ENCODE measurements at regions not wholly inside any gene's neighbourhood (a gene's known extent, or its start where the extent isn't known, plus 50 kb on each side); places are given as distances from the start of the nearest gene placed in this dataset.

DNA sequence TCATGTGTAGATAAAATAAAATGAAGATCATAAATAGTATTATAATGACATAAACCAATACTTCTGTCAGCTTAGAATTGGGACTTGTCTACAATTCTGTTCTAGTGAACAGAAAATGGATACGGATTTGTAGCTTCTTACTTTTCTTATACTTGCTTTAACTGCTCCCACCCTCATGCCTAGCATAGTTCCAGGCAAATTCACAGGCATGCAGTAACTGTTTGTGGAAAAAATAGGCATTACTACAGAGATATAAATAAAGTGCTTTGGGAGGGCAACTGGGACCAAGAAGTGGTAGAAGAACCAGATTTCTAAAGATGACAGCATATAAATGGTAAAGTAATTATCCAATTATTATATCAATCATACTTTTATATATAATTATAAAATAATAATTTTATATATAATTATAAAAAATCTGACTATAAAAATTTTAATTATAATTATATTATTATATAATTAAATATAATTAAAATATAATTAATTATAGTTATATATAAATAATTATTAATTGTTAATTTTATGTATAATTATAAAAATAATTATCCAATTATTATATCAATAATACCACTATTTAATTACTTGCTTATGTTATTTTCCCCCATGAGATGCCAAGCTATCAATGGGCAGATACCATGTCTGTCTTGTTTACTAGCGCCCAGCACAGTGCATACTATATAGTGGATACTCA is 144.1 kb downstream of the NOC3L start:
- WGBS (ENCODE audit: missing lambda C conversion rate): 92% methylated on average over 2 of the region's 2 CpGs
- ChIA-PET POLR2A (no interaction called here), CTCF (no interaction called here)
- no peak for TF ChIP-seq RNF2 (IDR thresholded peaks at IDR 0.05; ENCODE audit: borderline replicate concordance, low read depth)
- no peak for TF ChIP-seq ZC3H11A (IDR thresholded peaks at IDR 0.05)
- TF ChIP-seq MAZ (IDR thresholded peaks at IDR 0.05; ENCODE audit: borderline replicate concordance, low read depth, low read length): no peak
- no peak for TF ChIP-seq HEYL (CRISPR knock-in tag; IDR thresholded peaks at IDR 0.05)
- TF ChIP-seq NR3C1 (IDR thresholded peaks at IDR 0.05): no peak
- no peak for TF ChIP-seq TFCP2L1 (CRISPR knock-in tag; IDR thresholded peaks at IDR 0.05)
- TF ChIP-seq RARB (CRISPR knock-in tag; IDR thresholded peaks at IDR 0.05): no peak
- no peak for TF ChIP-seq USF2 (IDR thresholded peaks at IDR 0.05)
- no peak for TF ChIP-seq ELK1 (IDR thresholded peaks at IDR 0.05; ENCODE audit: low read depth, low read length)
- no peak for TF ChIP-seq RCOR1 (IDR thresholded peaks at IDR 0.05; ENCODE audit: low read depth, low read length)
- no peak for TF ChIP-seq CHD2 (IDR thresholded peaks at IDR 0.05; ENCODE audit: low read length, partially characterized antibody)
- no peak for TF ChIP-seq CEBPB (IDR thresholded peaks at IDR 0.05)
- H3K27ac ChIP-seq: no peak overlapping the region
- no peak overlapping the region for H3K4me3 ChIP-seq
- FAIRE-seq (no peak), ATAC-seq (no peak), DNase-seq (ENCODE audit: low read depth in 1 of 2, low spot score in 1 of 2) (no peak)
- H3K9me3 ChIP-seq: no peaks in the 10 kb centered on the region
- no peak overlapping the region for H3K4me2 ChIP-seq
- H3K4me1 ChIP-seq: peaks cover 11% of the 10 kb centered on the region

- ChIA-PET POLR2A (no interaction called here), CTCF (interaction anchor here (1.2 kb wide), 1 partner anchor 97 kb away, joined by 3 read pairs; no protein-coding TSS in a partner anchor)
- Histone ChIP-seq H3K4me3 (no peak overlapping the region), H3K4me2 (no peak overlapping the region), H3K9me3 (no peaks in the 10 kb centered on the region), H3K4me1 (peaks cover 18% of the 10 kb centered on the region), H3K27ac (no peak overlapping the region)
- DNase-seq (ENCODE audit: low read depth in 1 of 2, low spot score in 1 of 2): no peak
- ATAC-seq: no peak
- TF ChIP-seq ZFP36 (IDR thresholded peaks at IDR 0.05; ENCODE audit: borderline replicate concordance, partially characterized antibody): no peak
- no peak for TF ChIP-seq NPAS2 (CRISPR knock-in tag; IDR thresholded peaks at IDR 0.05; ENCODE audit: borderline replicate concordance)
- TF ChIP-seq CBX2 (IDR thresholded peaks at IDR 0.05; ENCODE audit: borderline replicate concordance, low read depth): no peak
- TF ChIP-seq SMC3 (IDR thresholded peaks at IDR 0.05): no peak
- TF ChIP-seq CHD2 (IDR thresholded peaks at IDR 0.05; ENCODE audit: low read length, partially characterized antibody): no peak
- no peak for TF ChIP-seq HOXB5 (CRISPR knock-in tag; IDR thresholded peaks at IDR 0.05)
- WGBS (ENCODE audit: missing lambda C conversion rate): 100% methylated on average over 1 of the region's 1 CpG
- FAIRE-seq: no peak
These were observed 142.9 kb downstream of the NOC3L start for GRCh38 chr10:94219829-94220228.

- no peak for TF ChIP-seq TFCP2L1 (CRISPR knock-in tag; IDR thresholded peaks at IDR 0.05)
- TF ChIP-seq, protein P1, sequence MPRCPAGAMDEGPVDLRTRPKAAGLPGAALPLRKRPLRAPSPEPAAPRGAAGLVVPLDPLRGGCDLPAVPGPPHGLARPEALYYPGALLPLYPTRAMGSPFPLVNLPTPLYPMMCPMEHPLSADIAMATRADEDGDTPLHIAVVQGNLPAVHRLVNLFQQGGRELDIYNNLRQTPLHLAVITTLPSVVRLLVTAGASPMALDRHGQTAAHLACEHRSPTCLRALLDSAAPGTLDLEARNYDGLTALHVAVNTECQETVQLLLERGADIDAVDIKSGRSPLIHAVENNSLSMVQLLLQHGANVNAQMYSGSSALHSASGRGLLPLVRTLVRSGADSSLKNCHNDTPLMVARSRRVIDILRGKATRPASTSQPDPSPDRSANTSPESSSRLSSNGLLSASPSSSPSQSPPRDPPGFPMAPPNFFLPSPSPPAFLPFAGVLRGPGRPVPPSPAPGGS (IDR thresholded peaks at IDR 0.05): no peak
- TF ChIP-seq CHD4 (IDR thresholded peaks at IDR 0.05; ENCODE audit: borderline replicate concordance): no peak
- no peak for TF ChIP-seq EP300 (IDR thresholded peaks at IDR 0.05)
- no peak for TF ChIP-seq RAD21 (conservative IDR thresholded peaks at IDR 0.05 in 1 of 2, IDR thresholded peaks at IDR 0.05 in 1 of 2)
- TF ChIP-seq FOXS1 (CRISPR knock-in tag; IDR thresholded peaks at IDR 0.05): no peak
- no peak for TF ChIP-seq RARB (CRISPR knock-in tag; IDR thresholded peaks at IDR 0.05)
- TF ChIP-seq MYC (IDR thresholded peaks at IDR 0.05; ENCODE audit: borderline replicate concordance, low read length): no peak
- no peak for TF ChIP-seq POLR2A (IDR thresholded peaks at IDR 0.05; ENCODE audit: low read length)
- TF ChIP-seq ESRRA (IDR thresholded peaks at IDR 0.05; ENCODE audit: borderline replicate concordance, low read length): no peak
- TF ChIP-seq, protein P2, sequence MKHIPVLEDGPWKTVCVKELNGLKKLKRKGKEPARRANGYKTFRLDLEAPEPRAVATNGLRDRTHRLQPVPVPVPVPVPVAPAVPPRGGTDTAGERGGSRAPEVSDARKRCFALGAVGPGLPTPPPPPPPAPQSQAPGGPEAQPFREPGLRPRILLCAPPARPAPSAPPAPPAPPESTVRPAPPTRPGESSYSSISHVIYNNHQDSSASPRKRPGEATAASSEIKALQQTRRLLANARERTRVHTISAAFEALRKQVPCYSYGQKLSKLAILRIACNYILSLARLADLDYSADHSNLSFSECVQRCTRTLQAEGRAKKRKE (CRISPR knock-in tag; IDR thresholded peaks at IDR 0.05; ENCODE audit: low read depth): no peak
- TF ChIP-seq ELK1 (IDR thresholded peaks at IDR 0.05; ENCODE audit: low read depth, low read length): no peak
- TF ChIP-seq TP53 (CRISPR knock-in tag; IDR thresholded peaks at IDR 0.05): no peak
- no peak for TF ChIP-seq CBX2 (IDR thresholded peaks at IDR 0.05; ENCODE audit: borderline replicate concordance, low read depth)
- TF ChIP-seq KDM1A (IDR thresholded peaks at IDR 0.05; ENCODE audit: low read depth): no peak
- no peak for TF ChIP-seq MAZ (IDR thresholded peaks at IDR 0.05; ENCODE audit: borderline replicate concordance, low read depth, low read length)
- no peak for TF ChIP-seq HOXB5 (CRISPR knock-in tag; IDR thresholded peaks at IDR 0.05)
- Histone ChIP-seq H3K4me2 (no peak overlapping the region), H3K4me1 (peaks cover 25% of the 10 kb centered on the region), H3K9me3 (no peaks in the 10 kb centered on the region), H3K27ac (no peak overlapping the region), H3K4me3 (no peak overlapping the region)
- POLR2A ChIA-PET: no interaction called here
- no peak for FAIRE-seq
- 91% methylated on average over 8 of the region's 8 CpGs for WGBS (ENCODE audit: missing lambda C conversion rate)
- no peak for ATAC-seq
- no peak for DNase-seq (ENCODE audit: low read depth in 1 of 2, low spot score in 1 of 2)
- CTCF ChIA-PET: interaction anchor here (1.2 kb wide), 1 partner anchor 98 kb away, joined by 3 read pairs; no protein-coding TSS in a partner anchor
These were observed 142.0 kb downstream of the NOC3L start for GRCh38 chr10:94220717-94221116.

Measured in A549 (cell line).